GM23338 (cell line): ENCODE measurements at regions not wholly inside any gene's neighbourhood (a gene's known extent, or its start where the extent isn't known, plus 50 kb on each side); places are given as distances from the start of the nearest gene placed in this dataset.

Experiments
- EZH2 ChIP-seq: fragments of 200-600 bp; sonication (generic); IDR thresholded peaks from one replicate; pipeline ENCODE4 v1.8.0; 2017; ENCODE audit warnings: antibody characterized with exemption, mild to moderate bottlenecking, low read depth; ENCODE audit not compliant: unreplicated experiment
- EZH2phosphoT487 ChIP-seq: fragments of 200-600 bp; sonication (generic); IDR thresholded peaks from one replicate; pipeline ENCODE4 v1.8.1; 2018; ENCODE audit warnings: antibody characterized with exemption; ENCODE audit not compliant: unreplicated experiment
- POLR2AphosphoS5 ChIP-seq: IDR thresholded peaks from 2 replicates; pipeline ENCODE4 v1.6.1; 2016; ENCODE audit warnings: antibody characterized with exemption, low read depth
- TF ChIP-seq, protein P1 (sequence below), 2 experiments: fragments of 200-600 bp in 1 of 2; sonication (generic) in 1 of 2; conservative IDR thresholded peaks; 2 replicates each; pipeline versions ENCODE4 v1.5.1 to v1.6.1; 2016 to 2017; ENCODE audit warnings: antibody characterized with exemption in 2 of 2, low read depth in 2 of 2, mild to moderate bottlenecking in 2 of 2, moderate library complexity in 1 of 2
- TF ChIP-seq, protein P2 (sequence below): IDR thresholded peaks from one replicate; pipeline ENCODE4 v1.6.1; 2018; ENCODE audit warnings: antibody characterized with exemption; ENCODE audit not compliant: unreplicated experiment

DNA sequence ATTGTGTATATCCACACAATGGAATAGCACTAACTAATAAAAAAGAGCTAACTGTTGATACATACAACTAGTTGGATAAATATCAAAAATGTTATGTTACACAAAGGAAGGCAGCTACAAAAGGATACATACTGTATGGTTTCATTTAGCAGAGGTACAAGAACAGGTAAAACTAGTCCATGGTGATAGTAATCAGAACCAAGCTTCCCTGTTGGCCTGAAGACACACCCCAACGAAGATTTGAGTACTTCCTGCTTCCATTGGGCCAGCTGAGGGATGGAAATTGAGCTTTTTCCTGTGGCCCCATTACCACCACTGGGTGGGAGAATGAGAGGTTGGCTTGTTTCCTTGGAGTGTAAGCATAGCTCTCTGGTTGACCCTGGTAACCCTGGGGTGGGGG is 117.3 kb upstream of the CADPS start:
- TF ChIP-seq EZH2phosphoT487 = no peak
- TF ChIP-seq POLR2AphosphoS5 = no peak
- TF ChIP-seq, protein P1, sequence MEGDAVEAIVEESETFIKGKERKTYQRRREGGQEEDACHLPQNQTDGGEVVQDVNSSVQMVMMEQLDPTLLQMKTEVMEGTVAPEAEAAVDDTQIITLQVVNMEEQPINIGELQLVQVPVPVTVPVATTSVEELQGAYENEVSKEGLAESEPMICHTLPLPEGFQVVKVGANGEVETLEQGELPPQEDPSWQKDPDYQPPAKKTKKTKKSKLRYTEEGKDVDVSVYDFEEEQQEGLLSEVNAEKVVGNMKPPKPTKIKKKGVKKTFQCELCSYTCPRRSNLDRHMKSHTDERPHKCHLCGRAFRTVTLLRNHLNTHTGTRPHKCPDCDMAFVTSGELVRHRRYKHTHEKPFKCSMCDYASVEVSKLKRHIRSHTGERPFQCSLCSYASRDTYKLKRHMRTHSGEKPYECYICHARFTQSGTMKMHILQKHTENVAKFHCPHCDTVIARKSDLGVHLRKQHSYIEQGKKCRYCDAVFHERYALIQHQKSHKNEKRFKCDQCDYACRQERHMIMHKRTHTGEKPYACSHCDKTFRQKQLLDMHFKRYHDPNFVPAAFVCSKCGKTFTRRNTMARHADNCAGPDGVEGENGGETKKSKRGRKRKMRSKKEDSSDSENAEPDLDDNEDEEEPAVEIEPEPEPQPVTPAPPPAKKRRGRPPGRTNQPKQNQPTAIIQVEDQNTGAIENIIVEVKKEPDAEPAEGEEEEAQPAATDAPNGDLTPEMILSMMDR (conservative IDR thresholded peaks at IDR 0.05; ENCODE audit: low read depth in 2 of 2) = no peak
- TF ChIP-seq, protein P2, sequence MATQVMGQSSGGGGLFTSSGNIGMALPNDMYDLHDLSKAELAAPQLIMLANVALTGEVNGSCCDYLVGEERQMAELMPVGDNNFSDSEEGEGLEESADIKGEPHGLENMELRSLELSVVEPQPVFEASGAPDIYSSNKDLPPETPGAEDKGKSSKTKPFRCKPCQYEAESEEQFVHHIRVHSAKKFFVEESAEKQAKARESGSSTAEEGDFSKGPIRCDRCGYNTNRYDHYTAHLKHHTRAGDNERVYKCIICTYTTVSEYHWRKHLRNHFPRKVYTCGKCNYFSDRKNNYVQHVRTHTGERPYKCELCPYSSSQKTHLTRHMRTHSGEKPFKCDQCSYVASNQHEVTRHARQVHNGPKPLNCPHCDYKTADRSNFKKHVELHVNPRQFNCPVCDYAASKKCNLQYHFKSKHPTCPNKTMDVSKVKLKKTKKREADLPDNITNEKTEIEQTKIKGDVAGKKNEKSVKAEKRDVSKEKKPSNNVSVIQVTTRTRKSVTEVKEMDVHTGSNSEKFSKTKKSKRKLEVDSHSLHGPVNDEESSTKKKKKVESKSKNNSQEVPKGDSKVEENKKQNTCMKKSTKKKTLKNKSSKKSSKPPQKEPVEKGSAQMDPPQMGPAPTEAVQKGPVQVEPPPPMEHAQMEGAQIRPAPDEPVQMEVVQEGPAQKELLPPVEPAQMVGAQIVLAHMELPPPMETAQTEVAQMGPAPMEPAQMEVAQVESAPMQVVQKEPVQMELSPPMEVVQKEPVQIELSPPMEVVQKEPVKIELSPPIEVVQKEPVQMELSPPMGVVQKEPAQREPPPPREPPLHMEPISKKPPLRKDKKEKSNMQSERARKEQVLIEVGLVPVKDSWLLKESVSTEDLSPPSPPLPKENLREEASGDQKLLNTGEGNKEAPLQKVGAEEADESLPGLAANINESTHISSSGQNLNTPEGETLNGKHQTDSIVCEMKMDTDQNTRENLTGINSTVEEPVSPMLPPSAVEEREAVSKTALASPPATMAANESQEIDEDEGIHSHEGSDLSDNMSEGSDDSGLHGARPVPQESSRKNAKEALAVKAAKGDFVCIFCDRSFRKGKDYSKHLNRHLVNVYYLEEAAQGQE = no peak
- TF ChIP-seq EZH2 = no peak
